OCI-LY7 (cell line): ENCODE measurements at regions not wholly inside any gene's neighbourhood (a gene's known extent, or its start where the extent isn't known, plus 50 kb on each side); places are given as distances from the start of the nearest gene placed in this dataset.

Source experiments
- BruUV-seq: library from RNA; stranded (reverse); fragments of 400-500 nt; replicated peaks from 2 replicates; lab custom pipeline; 2021; lab: Mats Ljungman, UMichigan
- CTCF ChIA-PET: fragments of 300-600 bp; sonication (Branson Sonifier 250); formaldehyde crosslinking; loops from one replicate; lab custom pipeline; 2022; ENCODE audit warnings: antibody characterized with exemption; ENCODE audit not compliant: unreplicated experiment; lab: Charles Lee
- POLR2A ChIA-PET: fragments of 300-600 bp; sonication (Branson Sonifier 250); formaldehyde crosslinking; loops from one replicate; lab custom pipeline; 2022; ENCODE audit warnings: antibody characterized with exemption; lab: Charles Lee
- DNase-seq: peaks from one replicate; pipeline ENCODE4 v3.0.0-alpha.2; 2015; ENCODE audit warnings: low spot score
- H2AFZ ChIP-seq: fragments of 200-600 bp; sonication (generic), shearing (Covaris generic); 2 replicates; pipeline ENCODE4 v1.6.1; 2014; ENCODE audit warnings: mild to moderate bottlenecking, antibody characterized with exemption, low read length, moderate library complexity
- H3K27ac ChIP-seq: fragments of 200-600 bp; sonication (generic); 2 replicates; pipeline ENCODE4 v1.5.1; 2014; ENCODE audit warnings: mixed run types, low read depth, mild to moderate bottlenecking, moderate library complexity, low read length, inconsistent platforms; ENCODE audit not compliant: poor library complexity, severe bottlenecking
- H3K36me3 ChIP-seq: fragments of 200-600 bp; sonication (generic); 2 replicates; pipeline ENCODE4 v1.6.1; 2014; ENCODE audit warnings: mild to moderate bottlenecking, antibody characterized with exemption, low read length, moderate library complexity, mixed read lengths; ENCODE audit not compliant: insufficient read depth
- H3K4me1 ChIP-seq: fragments of 200-600 bp; sonication (generic); 2 replicates; pipeline ENCODE4 v1.5.1; 2014; ENCODE audit warnings: mild to moderate bottlenecking, low read length; ENCODE audit not compliant: insufficient read depth, poor library complexity, severe bottlenecking
- H3K4me2 ChIP-seq: fragments of 200-600 bp; sonication (generic); 2 replicates; pipeline ENCODE4 v1.6.1; 2014; ENCODE audit warnings: mild to moderate bottlenecking, low read length
- H3K4me3 ChIP-seq: fragments of 200-600 bp; sonication (generic); 2 replicates; pipeline ENCODE4 v1.5.1; 2014; ENCODE audit warnings: mild to moderate bottlenecking, low read depth, low read length; ENCODE audit not compliant: poor library complexity, severe bottlenecking
- H3K79me2 ChIP-seq: fragments of 200-600 bp; sonication (generic); 2 replicates; pipeline ENCODE4 v1.6.1; 2016; ENCODE audit warnings: low read depth, mild to moderate bottlenecking, low read length, moderate library complexity, mixed read lengths; ENCODE audit not compliant: insufficient read depth
- H3K9me2 ChIP-seq: fragments of 200-600 bp; sonication (generic); 2 replicates; pipeline ENCODE4 v1.6.1; 2016; ENCODE audit warnings: mild to moderate bottlenecking, low read length, mixed read lengths; ENCODE audit not compliant: insufficient read depth
- H3K9me3 ChIP-seq: fragments of 200-600 bp; sonication (generic); 2 replicates; pipeline ENCODE4 v1.6.1; 2014; ENCODE audit warnings: mild to moderate bottlenecking, mixed run types, low read length, mixed read lengths
- H4K20me1 ChIP-seq: fragments of 200-600 bp; sonication (generic); 2 replicates; pipeline ENCODE4 v1.6.1; 2014; ENCODE audit warnings: mild to moderate bottlenecking, antibody characterized with exemption, low read length, moderate library complexity, mixed read lengths; ENCODE audit not compliant: insufficient read depth
- CTCF ChIP-seq: fragments of 200-600 bp; sonication (generic); conservative IDR thresholded peaks from 2 replicates; pipeline ENCODE4 v1.5.1; 2014; ENCODE audit warnings: mild to moderate bottlenecking, antibody characterized with exemption, low read length, moderate library complexity, mixed read lengths
- EZH2phosphoT487 ChIP-seq: fragments of 200-600 bp; sonication (generic); IDR thresholded peaks from 2 replicates; pipeline ENCODE4 v1.6.1; 2018; ENCODE audit warnings: low read depth, borderline replicate concordance, mild to moderate bottlenecking, mixed run types, antibody characterized with exemption, low read length, moderate library complexity, mixed read lengths
- intact Hi-C: fragments of 100-400 bp; cut with micrococcal nuclease; formaldehyde crosslinking; loops from one replicate; pipeline ENCODE4 v1.10.0; 2022; ENCODE audit not compliant: unreplicated experiment

GRCh38 chr13:87851410-87851809 lies 180.2 kb downstream of the SLITRK5 start:
- H2AFZ ChIP-seq, result no peak overlapping the region
- no peak for DNase-seq
- no TSS peak for BruUV-seq
- TF ChIP-seq EZH2phosphoT487 (no peak), CTCF (no peak)
- ChIA-PET CTCF (no interaction called here), POLR2A (interaction anchor here (0.5 to 0.9 kb wide), 2 partner anchors 27 to 110 kb away, joined by 3 read pairs; no protein-coding TSS in a partner anchor)
- H4K20me1 ChIP-seq, result no peaks in the 10 kb centered on the region
- H3K36me3 ChIP-seq, result no peaks in the 10 kb centered on the region
- H3K4me1 ChIP-seq, result no peaks in the 10 kb centered on the region
- H3K4me2 ChIP-seq, result no peak overlapping the region
- no peak overlapping the region for H3K27ac ChIP-seq
- no peaks in the 10 kb centered on the region for H3K9me3 ChIP-seq
- intact Hi-C loops, result no loop called here
- no peaks in the 10 kb centered on the region for H3K9me2 ChIP-seq
- no peak overlapping the region for H3K4me3 ChIP-seq
- no peaks in the 10 kb centered on the region for H3K79me2 ChIP-seq

- no peaks in the 10 kb centered on the region for H3K9me3 ChIP-seq
- H4K20me1 ChIP-seq, result no peaks in the 10 kb centered on the region
- no peaks in the 10 kb centered on the region for H3K36me3 ChIP-seq
- H3K27ac ChIP-seq, result no peak overlapping the region
- no peak overlapping the region for H3K4me2 ChIP-seq
- TF ChIP-seq EZH2phosphoT487, result no peak
- no peak for TF ChIP-seq CTCF
- H3K4me3 ChIP-seq, result no peak overlapping the region
- BruUV-seq, result no TSS peak
- POLR2A ChIA-PET, result no interaction called here
- H3K79me2 ChIP-seq, result no peaks in the 10 kb centered on the region
- no peaks in the 10 kb centered on the region for H3K4me1 ChIP-seq
- no peak overlapping the region for H2AFZ ChIP-seq
- DNase-seq, result no peak
- no peaks in the 10 kb centered on the region for H3K9me2 ChIP-seq
- CTCF ChIA-PET, result no interaction called here
- intact Hi-C loops, result no loop called here
Observed at GRCh38 chr13:87855553-87855952, 184.4 kb downstream of the SLITRK5 start.

GRCh38 chr13:87859261-87859660 lies 188.1 kb downstream of the SLITRK5 start:
- TF ChIP-seq EZH2phosphoT487, result no peak
- TF ChIP-seq CTCF, result no peak
- ChIA-PET CTCF (no interaction called here), POLR2A (interaction anchor here (0.7 kb wide), 1 partner anchor 851 kb away, joined by 5 read pairs; no protein-coding TSS in a partner anchor)
- BruUV-seq, result no TSS peak
- DNase-seq, result no peak
- H4K20me1 ChIP-seq, result no peaks in the 10 kb centered on the region
- H2AFZ ChIP-seq, result no peak overlapping the region
- no peak overlapping the region for H3K4me2 ChIP-seq
- no peaks in the 10 kb centered on the region for H3K9me2 ChIP-seq
- H3K9me3 ChIP-seq, result no peaks in the 10 kb centered on the region
- no peak overlapping the region for H3K27ac ChIP-seq
- no peaks in the 10 kb centered on the region for H3K36me3 ChIP-seq
- no peaks in the 10 kb centered on the region for H3K4me1 ChIP-seq
- no peak overlapping the region for H3K4me3 ChIP-seq
- intact Hi-C loops, result no loop called here
- no peaks in the 10 kb centered on the region for H3K79me2 ChIP-seq
